ENCODE measurements at regions not wholly inside any gene's neighbourhood (a gene's known extent, or its start where the extent isn't known, plus 50 kb on each side); places are given as distances from the start of the nearest gene placed in this dataset.

DNA sequence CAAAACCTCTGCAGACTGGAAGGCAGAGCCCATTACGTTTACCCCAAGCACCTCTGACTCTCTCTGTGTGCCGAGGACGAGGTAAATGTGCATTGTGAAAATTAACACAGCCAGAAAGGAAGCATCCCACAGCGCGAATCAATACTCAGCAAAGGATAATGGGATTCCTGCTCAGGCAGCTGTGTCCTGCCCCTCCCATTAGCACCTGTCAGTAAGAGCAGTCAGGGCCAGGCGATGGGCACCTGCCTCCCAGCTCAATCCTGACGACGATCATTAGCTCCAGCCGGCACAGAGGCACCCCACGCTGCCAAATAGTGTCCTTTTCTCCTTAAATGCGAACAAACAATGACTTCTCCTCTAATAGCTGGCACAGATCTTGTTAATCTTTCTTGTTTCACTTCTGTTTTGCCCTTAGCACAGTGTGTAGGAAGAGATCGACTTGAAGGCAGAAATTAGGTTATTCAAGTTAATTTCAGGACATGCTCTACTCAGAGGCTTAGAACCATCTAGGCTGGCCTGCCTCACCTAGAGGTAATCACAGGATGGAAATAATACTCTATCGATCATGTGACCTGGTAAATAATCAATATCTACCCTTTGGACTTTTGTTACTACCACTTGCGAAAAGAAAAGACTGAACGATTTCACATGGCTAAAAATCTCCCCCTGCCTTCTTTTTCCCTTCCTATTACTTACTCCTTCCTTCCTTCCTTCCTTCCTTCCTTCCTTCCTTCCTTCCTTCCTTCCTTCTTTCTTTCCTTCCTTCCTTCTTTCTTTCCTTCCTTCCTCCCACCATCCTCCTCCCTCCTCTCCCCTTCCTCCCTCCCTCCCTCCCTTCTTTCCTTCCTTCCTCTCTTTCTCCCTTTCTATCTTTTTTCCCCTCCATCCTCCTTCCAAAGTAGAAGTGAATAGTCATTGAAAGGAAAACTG is 487.9 kb upstream of the ID2 start:
- Histone ChIP-seq H3K9me3 (no peaks in the 10 kb centered on the region), H3K36me3 (no peaks in the 10 kb centered on the region), H3K27me3 (no peaks in the 10 kb centered on the region), H3K4me1 (no peaks in the 10 kb centered on the region), H3K4me3 (no peak overlapping the region), H3K27ac (no peak overlapping the region)
- DNase-seq: no peak
- TF ChIP-seq POLR2A (IDR thresholded peaks at IDR 0.05): no peak
- TF ChIP-seq, protein P1, sequence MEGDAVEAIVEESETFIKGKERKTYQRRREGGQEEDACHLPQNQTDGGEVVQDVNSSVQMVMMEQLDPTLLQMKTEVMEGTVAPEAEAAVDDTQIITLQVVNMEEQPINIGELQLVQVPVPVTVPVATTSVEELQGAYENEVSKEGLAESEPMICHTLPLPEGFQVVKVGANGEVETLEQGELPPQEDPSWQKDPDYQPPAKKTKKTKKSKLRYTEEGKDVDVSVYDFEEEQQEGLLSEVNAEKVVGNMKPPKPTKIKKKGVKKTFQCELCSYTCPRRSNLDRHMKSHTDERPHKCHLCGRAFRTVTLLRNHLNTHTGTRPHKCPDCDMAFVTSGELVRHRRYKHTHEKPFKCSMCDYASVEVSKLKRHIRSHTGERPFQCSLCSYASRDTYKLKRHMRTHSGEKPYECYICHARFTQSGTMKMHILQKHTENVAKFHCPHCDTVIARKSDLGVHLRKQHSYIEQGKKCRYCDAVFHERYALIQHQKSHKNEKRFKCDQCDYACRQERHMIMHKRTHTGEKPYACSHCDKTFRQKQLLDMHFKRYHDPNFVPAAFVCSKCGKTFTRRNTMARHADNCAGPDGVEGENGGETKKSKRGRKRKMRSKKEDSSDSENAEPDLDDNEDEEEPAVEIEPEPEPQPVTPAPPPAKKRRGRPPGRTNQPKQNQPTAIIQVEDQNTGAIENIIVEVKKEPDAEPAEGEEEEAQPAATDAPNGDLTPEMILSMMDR (IDR thresholded peaks at IDR 0.05): no peak
- intact Hi-C loops (cut with DNase I; ENCODE audit: low total_unique reads): no loop called here

DNA sequence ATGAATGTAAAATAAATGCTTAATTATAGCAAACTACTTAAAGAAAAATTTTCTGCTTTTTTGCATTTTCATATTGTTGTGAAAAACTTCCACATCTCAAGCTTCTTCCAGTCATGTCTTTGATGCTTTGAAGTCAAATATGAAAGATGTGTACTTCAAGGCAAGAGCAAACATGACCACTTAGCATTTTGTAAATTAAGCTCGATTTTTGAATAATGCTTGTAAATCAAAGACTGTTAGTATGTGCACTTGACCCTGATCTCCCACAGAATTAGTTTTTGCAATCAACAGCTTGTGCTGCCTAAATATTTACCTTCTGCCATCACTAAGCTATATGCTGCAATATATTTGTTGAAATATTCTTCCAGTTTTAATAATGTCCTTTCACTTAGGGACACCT is 486.1 kb upstream of the ID2 start:
- intact Hi-C loops (cut with DNase I; ENCODE audit: low total_unique reads): no loop called here
- Histone ChIP-seq H3K4me1 (no peaks in the 10 kb centered on the region), H3K36me3 (no peaks in the 10 kb centered on the region), H3K9me3 (no peaks in the 10 kb centered on the region), H3K27me3 (no peaks in the 10 kb centered on the region), H3K27ac (no peak overlapping the region), H3K4me3 (no peak overlapping the region)
- no peak for DNase-seq
- TF ChIP-seq, protein P1 (IDR thresholded peaks at IDR 0.05): no peak
- TF ChIP-seq POLR2A (IDR thresholded peaks at IDR 0.05): no peak

DNA sequence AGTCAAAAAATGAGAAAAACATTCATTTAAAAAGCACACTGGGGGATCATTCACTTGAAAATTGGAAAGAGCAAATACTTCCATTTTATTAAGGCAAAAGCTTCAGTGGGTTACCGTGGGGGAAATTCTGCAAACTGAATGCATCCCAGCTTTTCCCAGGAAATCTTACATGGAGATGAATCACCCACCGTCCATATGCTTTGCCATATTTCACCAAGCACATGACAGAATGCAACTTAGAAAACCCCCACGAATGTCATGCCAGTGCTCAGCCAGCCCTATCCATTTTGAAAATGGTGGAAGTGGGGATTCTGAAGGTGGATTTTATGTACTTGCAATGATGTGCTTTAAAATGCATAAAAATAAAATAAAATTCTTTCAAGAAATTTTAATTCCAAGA is 485.5 kb upstream of the ID2 start:
- H3K4me3 ChIP-seq: no peak overlapping the region
- intact Hi-C loops (cut with DNase I; ENCODE audit: low total_unique reads): no loop called here
- no peaks in the 10 kb centered on the region for H3K9me3 ChIP-seq
- H3K27me3 ChIP-seq: no peaks in the 10 kb centered on the region
- no peaks in the 10 kb centered on the region for H3K4me1 ChIP-seq
- no peak for TF ChIP-seq POLR2A (IDR thresholded peaks at IDR 0.05)
- TF ChIP-seq, protein P1 (IDR thresholded peaks at IDR 0.05): no peak
- H3K36me3 ChIP-seq: no peaks in the 10 kb centered on the region
- H3K27ac ChIP-seq: no peak overlapping the region
- no peak for DNase-seq

DNA sequence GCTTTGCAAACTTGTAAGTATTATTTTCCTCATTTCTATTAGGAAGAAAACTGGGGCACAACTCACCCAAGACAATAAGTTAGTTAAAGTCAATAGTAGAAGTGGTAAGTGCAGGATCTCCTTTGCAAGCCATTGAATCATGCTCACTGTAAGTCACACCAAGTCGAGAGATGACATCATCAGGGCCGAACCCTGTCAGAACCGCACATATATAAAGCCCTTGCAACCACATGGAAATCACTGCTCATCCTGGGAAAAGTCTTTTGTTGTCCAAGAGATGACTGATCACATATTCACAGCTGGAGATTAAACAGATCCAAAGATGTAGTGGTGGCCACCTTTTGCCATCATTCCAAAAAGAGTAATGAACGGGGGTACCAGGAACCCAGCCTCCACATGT is 484.8 kb upstream of the ID2 start:
- Histone ChIP-seq H3K27me3 (no peaks in the 10 kb centered on the region), H3K36me3 (no peaks in the 10 kb centered on the region), H3K27ac (no peak overlapping the region), H3K9me3 (no peaks in the 10 kb centered on the region), H3K4me1 (no peaks in the 10 kb centered on the region), H3K4me3 (no peak overlapping the region)
- intact Hi-C loops (cut with DNase I; ENCODE audit: low total_unique reads): no loop called here
- no peak for DNase-seq
- no peak for TF ChIP-seq POLR2A (IDR thresholded peaks at IDR 0.05)
- TF ChIP-seq, protein P1 (IDR thresholded peaks at IDR 0.05): no peak

DNA sequence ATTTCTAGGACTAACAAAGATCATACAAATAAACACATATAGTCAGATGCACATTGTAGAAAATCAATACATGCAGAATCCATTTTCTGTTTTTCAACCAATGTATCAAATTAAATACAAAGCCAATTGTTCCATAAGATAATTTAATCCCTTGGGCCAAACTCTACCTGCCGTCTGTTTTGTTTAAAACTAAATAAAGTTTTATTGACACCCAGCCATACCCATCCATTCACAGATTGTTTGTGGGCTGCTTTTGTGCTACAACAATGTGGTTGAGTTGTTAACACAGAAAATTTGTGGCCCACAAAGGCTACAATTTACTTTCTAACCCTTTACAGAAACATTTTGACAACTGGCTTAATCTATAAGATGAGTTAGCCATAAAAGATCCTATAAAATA is 484.0 kb upstream of the ID2 start:
- intact Hi-C loops (cut with DNase I; ENCODE audit: low total_unique reads): no loop called here
- Histone ChIP-seq H3K27me3 (no peaks in the 10 kb centered on the region), H3K4me1 (no peaks in the 10 kb centered on the region), H3K9me3 (no peaks in the 10 kb centered on the region), H3K4me3 (no peak overlapping the region), H3K27ac (no peak overlapping the region), H3K36me3 (no peaks in the 10 kb centered on the region)
- TF ChIP-seq POLR2A (IDR thresholded peaks at IDR 0.05): no peak
- TF ChIP-seq, protein P1 (IDR thresholded peaks at IDR 0.05): no peak
- DNase-seq: no peak
